ENCODE measurements at regions not wholly inside any gene's neighbourhood (a gene's known extent, or its start where the extent isn't known, plus 50 kb on each side); places are given as distances from the start of the nearest gene placed in this dataset.

GRCh38 chr4:18296411-18296810, 274.9 kb upstream of the LCORL start:
- TF ChIP-seq CTCF (conservative IDR thresholded peaks at IDR 0.05; ENCODE audit: low read depth, low read length) (no peak), EZH2 (IDR thresholded peaks at IDR 0.05; ENCODE audit: borderline replicate concordance, low read depth, low read length, poor library complexity, severe bottlenecking) (no peak)
